Left renal pelvis (tissue), 4 donors: ENCODE measurements at regions not wholly inside any gene's neighbourhood (a gene's known extent, or its start where the extent isn't known, plus 50 kb on each side); places are given as distances from the start of the nearest gene placed in this dataset.

Source experiments
- DNase-seq, 4 donors: peaks; one replicate each; pipeline ENCODE4 v3.0.0-alpha.2; 2013; ENCODE audit warnings: low read depth in 4 of 4, low spot score in 3 of 4

- peak in 1 of 4 donors; percentile 12 for DNase-seq
Observed at GRCh38 chr17:69819316-69820087, 255.5 kb upstream of the KCNJ16 start.

- DNase-seq, result no peak
Observed at GRCh38 chr17:69820876-69821473, 254.1 kb upstream of the KCNJ16 start.

- no peak for DNase-seq
Observed at GRCh38 chr17:69822314-69822875, 252.6 kb upstream of the KCNJ16 start.

GRCh38 chr17:69828087-69828486 is 246.9 kb upstream of the KCNJ16 start:
- no peak for DNase-seq

GRCh38 chr17:69834494-69834893 is 240.5 kb upstream of the KCNJ16 start:
- no peak for DNase-seq

GRCh38 chr17:69851736-69852135 is 223.3 kb upstream of the KCNJ16 start:
- DNase-seq, result no peak

GRCh38 chr17:69853541-69854224 is 221.3 kb upstream of the KCNJ16 start:
- DNase-seq, result no peak

- DNase-seq, result no peak
Observed at GRCh38 chr17:69854225-69854780, 220.7 kb upstream of the KCNJ16 start.

- no peak for DNase-seq
Observed at GRCh38 chr17:69856946-69857345, 218.1 kb upstream of the KCNJ16 start.

- no peak for DNase-seq
Observed at GRCh38 chr17:69857412-69857835, 217.6 kb upstream of the KCNJ16 start.

- no peak for DNase-seq
Observed at GRCh38 chr17:69858460-69858859, 216.6 kb upstream of the KCNJ16 start.

GRCh38 chr17:69860142-69860680 is 214.8 kb upstream of the KCNJ16 start:
- no peak for DNase-seq

GRCh38 chr17:69864462-69864861 is 210.6 kb upstream of the KCNJ16 start:
- no peak for DNase-seq

GRCh38 chr17:69869667-69870066 is 205.4 kb upstream of the KCNJ16 start:
- DNase-seq, result no peak

GRCh38 chr17:69870091-69870530 is 204.9 kb upstream of the KCNJ16 start:
- no peak for DNase-seq

GRCh38 chr17:69870751-69871199 is 204.2 kb upstream of the KCNJ16 start:
- no peak for DNase-seq

GRCh38 chr17:69871318-69871717 is 203.7 kb upstream of the KCNJ16 start:
- no peak for DNase-seq

- DNase-seq, result no peak
Observed at GRCh38 chr17:69872675-69873262, 202.3 kb upstream of the KCNJ16 start.

- DNase-seq, result no peak
Observed at GRCh38 chr17:69874175-69874670, 200.8 kb upstream of the KCNJ16 start.

GRCh38 chr17:69876757-69877156 is 198.3 kb upstream of the KCNJ16 start:
- no peak for DNase-seq
